ENCODE measurements at regions not wholly inside any gene's neighbourhood (a gene's known extent, or its start where the extent isn't known, plus 50 kb on each side); places are given as distances from the start of the nearest gene placed in this dataset.

GRCh38 chr17:73938706-73939105, 264.8 kb upstream of the RPL38 start:
- TF ChIP-seq CTCF (IDR thresholded peaks at IDR 0.05) = no peak
- TF ChIP-seq POLR2A (IDR thresholded peaks at IDR 0.05) = no peak

All from esophagus squamous epithelium (tissue), 4 donors.